ENCODE measurements at regions not wholly inside any gene's neighbourhood (a gene's known extent, or its start where the extent isn't known, plus 50 kb on each side); places are given as distances from the start of the nearest gene placed in this dataset.

DNA sequence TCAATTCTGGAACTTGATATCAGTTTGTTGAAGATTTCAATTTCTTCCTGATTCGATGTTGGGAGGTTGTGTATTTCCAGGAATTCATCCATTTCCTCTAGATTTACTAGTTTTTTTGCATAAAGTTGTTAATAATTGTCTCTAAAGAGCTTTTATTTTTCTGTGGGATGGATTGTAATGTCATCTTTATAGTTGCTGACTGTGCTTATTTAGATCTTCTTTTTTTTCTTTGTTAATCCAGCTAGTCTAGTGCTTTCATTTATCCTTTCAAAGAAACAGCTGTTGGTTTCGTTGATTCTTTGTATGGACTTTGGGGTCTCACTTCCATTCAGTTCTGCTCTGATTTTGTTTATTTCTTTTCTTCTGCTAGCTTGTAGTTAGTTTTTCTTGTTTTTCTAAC is 302.0 kb upstream of the DMAC1 start:
- TF ChIP-seq CTCF (IDR thresholded peaks at IDR 0.05): no peak
- no peak for TF ChIP-seq POLR2AphosphoS5 (IDR thresholded peaks at IDR 0.05)
